IMR-90 (cell line): ENCODE measurements at regions not wholly inside any gene's neighbourhood (a gene's known extent, or its start where the extent isn't known, plus 50 kb on each side); places are given as distances from the start of the nearest gene placed in this dataset.

Experiments
- CEBPB ChIP-seq: IDR thresholded peaks from 2 replicates; pipeline ENCODE4 v1.6.1; 2012; ENCODE audit warnings: low read depth, low read length, improper control_type of control experiment
- CHD1 ChIP-seq: IDR thresholded peaks from 2 replicates; pipeline ENCODE4 v1.6.1; 2012; ENCODE audit warnings: low read depth, low read length, improper control_type of control experiment
- POLR2A ChIP-seq: IDR thresholded peaks from 2 replicates; pipeline ENCODE4 v1.6.1; 2012; ENCODE audit warnings: mild to moderate bottlenecking, low read depth, low read length
- RAD21 ChIP-seq: IDR thresholded peaks from 2 replicates; pipeline ENCODE4 v1.6.1; 2012; ENCODE audit warnings: low read length, improper control_type of control experiment
- TF ChIP-seq, protein P1 (sequence below): conservative IDR thresholded peaks from 2 replicates; pipeline ENCODE4 v1.5.1; 2012; ENCODE audit warnings: mild to moderate bottlenecking, low read depth, low read length, improper control_type of control experiment
- TF ChIP-seq, protein P2 (sequence below): fragments of 150-350 bp; IDR thresholded peaks from 2 replicates; pipeline ENCODE4 v1.6.1; 2017; ENCODE audit warnings: mild to moderate bottlenecking, antibody characterized with exemption, low read length, low read depth

DNA sequence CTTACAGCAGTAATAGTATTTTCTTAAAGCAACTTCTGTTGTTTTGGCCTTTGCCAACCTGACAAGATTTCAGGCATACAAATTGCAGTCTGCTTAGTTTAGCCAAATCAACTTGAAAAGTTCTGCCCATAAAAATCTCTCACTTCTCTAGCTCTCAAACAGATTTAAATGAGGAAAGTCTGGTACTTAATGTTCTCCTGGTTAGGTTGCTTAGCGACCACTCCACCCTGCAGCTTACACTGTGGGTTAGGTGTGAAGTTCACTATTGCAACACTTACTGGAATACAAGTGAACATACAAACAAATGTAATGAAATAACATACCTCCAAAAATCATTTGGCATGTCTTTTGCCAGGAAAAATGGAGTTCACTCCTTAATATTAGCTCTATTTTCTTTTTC, 178.7 kb upstream of the PCDH9 start:
- TF ChIP-seq, protein P1, sequence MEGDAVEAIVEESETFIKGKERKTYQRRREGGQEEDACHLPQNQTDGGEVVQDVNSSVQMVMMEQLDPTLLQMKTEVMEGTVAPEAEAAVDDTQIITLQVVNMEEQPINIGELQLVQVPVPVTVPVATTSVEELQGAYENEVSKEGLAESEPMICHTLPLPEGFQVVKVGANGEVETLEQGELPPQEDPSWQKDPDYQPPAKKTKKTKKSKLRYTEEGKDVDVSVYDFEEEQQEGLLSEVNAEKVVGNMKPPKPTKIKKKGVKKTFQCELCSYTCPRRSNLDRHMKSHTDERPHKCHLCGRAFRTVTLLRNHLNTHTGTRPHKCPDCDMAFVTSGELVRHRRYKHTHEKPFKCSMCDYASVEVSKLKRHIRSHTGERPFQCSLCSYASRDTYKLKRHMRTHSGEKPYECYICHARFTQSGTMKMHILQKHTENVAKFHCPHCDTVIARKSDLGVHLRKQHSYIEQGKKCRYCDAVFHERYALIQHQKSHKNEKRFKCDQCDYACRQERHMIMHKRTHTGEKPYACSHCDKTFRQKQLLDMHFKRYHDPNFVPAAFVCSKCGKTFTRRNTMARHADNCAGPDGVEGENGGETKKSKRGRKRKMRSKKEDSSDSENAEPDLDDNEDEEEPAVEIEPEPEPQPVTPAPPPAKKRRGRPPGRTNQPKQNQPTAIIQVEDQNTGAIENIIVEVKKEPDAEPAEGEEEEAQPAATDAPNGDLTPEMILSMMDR: no peak
- TF ChIP-seq POLR2A: no peak
- TF ChIP-seq RAD21: no peak
- TF ChIP-seq CHD1: no peak
- TF ChIP-seq, protein P2, sequence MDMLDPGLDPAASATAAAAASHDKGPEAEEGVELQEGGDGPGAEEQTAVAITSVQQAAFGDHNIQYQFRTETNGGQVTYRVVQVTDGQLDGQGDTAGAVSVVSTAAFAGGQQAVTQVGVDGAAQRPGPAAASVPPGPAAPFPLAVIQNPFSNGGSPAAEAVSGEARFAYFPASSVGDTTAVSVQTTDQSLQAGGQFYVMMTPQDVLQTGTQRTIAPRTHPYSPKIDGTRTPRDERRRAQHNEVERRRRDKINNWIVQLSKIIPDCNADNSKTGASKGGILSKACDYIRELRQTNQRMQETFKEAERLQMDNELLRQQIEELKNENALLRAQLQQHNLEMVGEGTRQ: no peak
- 0 out of 2 replicates have a peak, but pooled peaks have one; percentile 12 for TF ChIP-seq CEBPB
